Stomach (tissue), 8 donors: ENCODE measurements at regions not wholly inside any gene's neighbourhood (a gene's known extent, or its start where the extent isn't known, plus 50 kb on each side); places are given as distances from the start of the nearest gene placed in this dataset.

Source experiments
- DNase-seq, 2 donors: peaks; one replicate each; pipeline versions ENCODE4 v3.0.0 to v3.0.0-alpha.2; 2013 to 2019
- H3K27ac ChIP-seq, 5 donors: fragments of 200-600 bp in 4 of 5; sonication (generic) in 4 of 5; one replicate each; pipeline ENCODE4 v1.5.1; 2013 to 2019; ENCODE audit warnings: mild to moderate bottlenecking in 1 of 5, moderate library complexity in 1 of 5
- H3K27me3 ChIP-seq, 3 donors: fragments of 200-600 bp; sonication (generic); one replicate each; pipeline ENCODE4 v1.5.1; 2017 to 2019; ENCODE audit warnings: mixed run types in 1 of 3
- H3K36me3 ChIP-seq, 4 donors: fragments of 200-600 bp; sonication (generic); 1 replicate in 3 of 4; 2 replicates in 1 of 4; pipeline ENCODE4 v1.5.1; 2016 to 2019
- H3K4me1 ChIP-seq, 4 donors: fragments of 200-600 bp; sonication (generic); one replicate each; pipeline ENCODE4 v1.5.1; 2016 to 2019
- H3K4me3 ChIP-seq, 4 donors: fragments of 200-600 bp; sonication (generic) in 3 of 4; one replicate each; pipeline ENCODE4 v1.5.1; 2016 to 2019; ENCODE audit warnings: mild to moderate bottlenecking in 1 of 4
- H3K9me3 ChIP-seq, 4 donors: fragments of 200-600 bp; sonication (generic); one replicate each; pipeline ENCODE4 v1.5.1; 2016 to 2019
- EP300 ChIP-seq: sonication (generic); formaldehyde crosslinking; IDR thresholded peaks from one replicate; pipeline ENCODE4 v1.6.1; 2017; ENCODE audit warnings: antibody characterized with exemption
- POLR2A ChIP-seq, 4 donors: fragments of 450-650 bp; IDR thresholded peaks; one replicate each; pipeline ENCODE4 v1.6.1; 2016; ENCODE audit warnings: antibody characterized with exemption in 4 of 4, control low read depth in 2 of 4, mild to moderate bottlenecking in 1 of 4, moderate library complexity in 1 of 4
- POLR2AphosphoS5 ChIP-seq, 3 donors: sonication (generic); formaldehyde crosslinking; IDR thresholded peaks; one replicate each; pipeline ENCODE4 v1.6.1; 2016; ENCODE audit warnings: antibody characterized with exemption in 3 of 3
- WGBS, 5 donors: extraction: QIAGEN DNeasy Blood & Tissue Kit in 3 of 5; methylation state at CpG; one replicate each; pipeline versions ENCODE4 v1.1.5 to v1.1.7; 2013 to 2018; 5-methylcytosine and 5-hydroxymethylcytosine counted together
- intact Hi-C: fragments of 100-400 bp; cut with DNase I; formaldehyde crosslinking; loops from one replicate; pipeline ENCODE4 v1.15.1; 2023; ENCODE audit warnings: low total_unique reads
- TF ChIP-seq, protein P1 (sequence below), 7 experiments: fragments of 450-650 bp in 4 of 7; fragments of 200-600 bp in 3 of 7; sonication (generic) in 3 of 7; IDR thresholded peaks; one replicate each; pipeline ENCODE4 v1.5.1; 2016 to 2019; ENCODE audit warnings: antibody characterized with exemption in 7 of 7, control low read depth in 2 of 7, mild to moderate bottlenecking in 1 of 7
- donor health status: healthy with polysubstance abuse.
- donor health status: Bipolar disorder and iron deficiency.
- donor health status: healthy.

DNA sequence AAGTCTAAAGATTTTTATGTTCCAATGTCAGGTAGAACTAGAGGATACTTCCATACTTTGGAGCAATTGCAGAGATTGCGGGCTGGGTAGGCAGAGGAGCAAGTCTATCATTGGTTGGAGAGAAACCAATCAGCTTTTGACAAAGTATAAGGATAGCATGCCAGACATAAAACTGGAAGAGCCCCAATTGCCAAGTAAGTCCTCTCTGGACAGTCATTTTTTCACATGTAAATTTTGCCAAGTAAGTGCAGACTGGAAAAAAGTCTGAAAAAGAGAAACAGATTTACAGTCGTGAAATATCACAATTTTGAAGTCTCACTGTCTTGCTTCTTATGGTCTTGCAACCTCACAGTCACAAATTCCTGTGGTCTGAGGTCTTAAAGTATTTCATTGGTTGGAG, 131.4 kb upstream of the C21orf91 start:
- intact Hi-C loops = no loop called here
- H3K36me3 ChIP-seq = no peaks in the 10 kb centered on the region
- no peak overlapping the region for H3K27ac ChIP-seq
- WGBS, 5 donors = 58 to 86% (median 82%) methylated on average over 2 of the region's 2 CpGs
- peaks cover 0 to 8% (median 4%) of the 10 kb centered on the region in 4 donors for H3K9me3 ChIP-seq
- no peaks in the 10 kb centered on the region for H3K27me3 ChIP-seq
- no peak overlapping the region for H3K4me3 ChIP-seq
- TF ChIP-seq POLR2AphosphoS5 (IDR thresholded peaks at IDR 0.05) = no peak
- TF ChIP-seq, protein P1, sequence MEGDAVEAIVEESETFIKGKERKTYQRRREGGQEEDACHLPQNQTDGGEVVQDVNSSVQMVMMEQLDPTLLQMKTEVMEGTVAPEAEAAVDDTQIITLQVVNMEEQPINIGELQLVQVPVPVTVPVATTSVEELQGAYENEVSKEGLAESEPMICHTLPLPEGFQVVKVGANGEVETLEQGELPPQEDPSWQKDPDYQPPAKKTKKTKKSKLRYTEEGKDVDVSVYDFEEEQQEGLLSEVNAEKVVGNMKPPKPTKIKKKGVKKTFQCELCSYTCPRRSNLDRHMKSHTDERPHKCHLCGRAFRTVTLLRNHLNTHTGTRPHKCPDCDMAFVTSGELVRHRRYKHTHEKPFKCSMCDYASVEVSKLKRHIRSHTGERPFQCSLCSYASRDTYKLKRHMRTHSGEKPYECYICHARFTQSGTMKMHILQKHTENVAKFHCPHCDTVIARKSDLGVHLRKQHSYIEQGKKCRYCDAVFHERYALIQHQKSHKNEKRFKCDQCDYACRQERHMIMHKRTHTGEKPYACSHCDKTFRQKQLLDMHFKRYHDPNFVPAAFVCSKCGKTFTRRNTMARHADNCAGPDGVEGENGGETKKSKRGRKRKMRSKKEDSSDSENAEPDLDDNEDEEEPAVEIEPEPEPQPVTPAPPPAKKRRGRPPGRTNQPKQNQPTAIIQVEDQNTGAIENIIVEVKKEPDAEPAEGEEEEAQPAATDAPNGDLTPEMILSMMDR (IDR thresholded peaks at IDR 0.05) = no peak
- DNase-seq = no peak
- H3K4me1 ChIP-seq = no peaks in the 10 kb centered on the region

GRCh38 chr21:17949421-17949820, 130.3 kb upstream of the C21orf91 start:
- Histone ChIP-seq H3K4me3 (no peak overlapping the region), H3K27ac (no peak overlapping the region), H3K36me3 (no peaks in the 10 kb centered on the region), H3K9me3 (peaks cover 0 to 9% (median 6%) of the 10 kb centered on the region in 4 donors), H3K4me1 (no peaks in the 10 kb centered on the region), H3K27me3 (no peaks in the 10 kb centered on the region)
- intact Hi-C loops = no loop called here
- TF ChIP-seq, protein P1 (IDR thresholded peaks at IDR 0.05) = no peak
- TF ChIP-seq EP300 (no peak), POLR2A (IDR thresholded peaks at IDR 0.05) (no peak), POLR2AphosphoS5 (IDR thresholded peaks at IDR 0.05) (no peak)
- DNase-seq = peak in 1 of 2 donors; percentile 50

- no peak overlapping the region for H3K4me3 ChIP-seq
- 52 to 63% (median 58%) methylated on average over 2 of the region's 2 CpGs for WGBS, 5 donors
Observed at GRCh38 chr21:17947531-17947930, 128.4 kb upstream of the C21orf91 start.

GRCh38 chr21:17931080-17931479, 111.9 kb upstream of the C21orf91 start:
- no peaks in the 10 kb centered on the region for H3K4me1 ChIP-seq
- no peaks in the 10 kb centered on the region for H3K9me3 ChIP-seq
- TF ChIP-seq, protein P1 (IDR thresholded peaks at IDR 0.05) = no peak
- TF ChIP-seq POLR2A (IDR thresholded peaks at IDR 0.05) (no peak), POLR2AphosphoS5 (IDR thresholded peaks at IDR 0.05) (no peak), EP300 (no peak)
- no peaks in the 10 kb centered on the region for H3K27me3 ChIP-seq
- intact Hi-C loops = no loop called here
- 84 to 96% (median 87%) methylated on average over 4 of the region's 4 CpGs for WGBS, 5 donors
- DNase-seq = no peak
- H3K36me3 ChIP-seq = no peaks in the 10 kb centered on the region
- H3K4me3 ChIP-seq = no peak overlapping the region
- H3K27ac ChIP-seq = no peak overlapping the region

More at GRCh38 chr21:17947531-17947930, 128.4 kb upstream of the C21orf91 start:
- no peaks in the 10 kb centered on the region for H3K27me3 ChIP-seq
- intact Hi-C loops = no loop called here
- no peaks in the 10 kb centered on the region for H3K36me3 ChIP-seq
- no peak for DNase-seq
- H3K27ac ChIP-seq = no peak overlapping the region
- no peak for TF ChIP-seq EP300
- TF ChIP-seq POLR2A (IDR thresholded peaks at IDR 0.05) = no peak
- TF ChIP-seq POLR2AphosphoS5 (IDR thresholded peaks at IDR 0.05) = no peak
- TF ChIP-seq, protein P1 (IDR thresholded peaks at IDR 0.05) = no peak
- peaks cover 0 to 12% (median 6%) of the 10 kb centered on the region in 4 donors for H3K9me3 ChIP-seq
- H3K4me1 ChIP-seq = no peaks in the 10 kb centered on the region
